ENCODE measurements at regions not wholly inside any gene's neighbourhood (a gene's known extent, or its start where the extent isn't known, plus 50 kb on each side); places are given as distances from the start of the nearest gene placed in this dataset.
A peak's percentile ranks its signal among the peaks of the same experiment; 100 is the strongest.

- no peak overlapping the region for H3K27ac Mint-ChIP-seq
- H3K9me3 Mint-ChIP-seq, result peaks cover 0 to 5% (median 0%) of the 10 kb centered on the region in 8 donors
- H3K4me1 Mint-ChIP-seq, result no peaks in the 10 kb centered on the region
- H3K36me3 ChIP-seq (ENCODE audit: insufficient read depth, low read length), result no peaks in the 10 kb centered on the region
- H3K9me3 ChIP-seq (ENCODE audit: control insufficient read depth in 1 of 2, low read length in 2 of 2), result no peaks in the 10 kb centered on the region
- POLR2A ChIA-PET (ENCODE audit: partially characterized antibody), result no interaction called here
- H3K4me1 ChIP-seq (ENCODE audit: insufficient read depth, low read length), result no peaks in the 10 kb centered on the region
- H3K27me3 Mint-ChIP-seq, result peaks cover 10 to 15% of the 10 kb centered on the region in 2 donors
- H3K27ac ChIP-seq (ENCODE audit: low read depth, low read length), result no peak overlapping the region
- intact Hi-C loops (cut with micrococcal nuclease), result no loop called here
- DNase-seq, result no peak
- CTCF ChIA-PET (ENCODE audit: partially characterized antibody), result no interaction called here
- no peaks in the 10 kb centered on the region for H3K36me3 Mint-ChIP-seq
- no peaks in the 10 kb centered on the region for H3K27me3 ChIP-seq (ENCODE audit: insufficient read depth, low read length)
- no peak overlapping the region for H3K4me3 Mint-ChIP-seq
- H3K4me3 ChIP-seq (ENCODE audit: low read length in 2 of 2), result no peak overlapping the region
Observed at GRCh38 chr22:27274770-27275449, 526.6 kb downstream of the MN1 start.

- no peak for DNase-seq
- ChIA-PET CTCF (ENCODE audit: partially characterized antibody) (no interaction called here), POLR2A (ENCODE audit: partially characterized antibody) (no interaction called here)
- Histone ChIP-seq H3K9me3 (ENCODE audit: control insufficient read depth in 1 of 2, low read length in 2 of 2) (no peaks in the 10 kb centered on the region), H3K36me3 (ENCODE audit: insufficient read depth, low read length) (no peaks in the 10 kb centered on the region), H3K4me1 (ENCODE audit: insufficient read depth, low read length) (no peaks in the 10 kb centered on the region), H3K27ac (ENCODE audit: low read depth, low read length) (no peak overlapping the region), H3K27me3 (ENCODE audit: insufficient read depth, low read length) (no peaks in the 10 kb centered on the region), H3K4me3 (ENCODE audit: low read length in 2 of 2) (no peak overlapping the region)
- Mint-ChIP-seq H3K27me3 (peaks cover 5 to 9% of the 10 kb centered on the region in 2 donors), H3K27ac (no peak overlapping the region), H3K9me3 (peaks cover 0 to 16% (median 6%) of the 10 kb centered on the region in 8 donors), H3K4me1 (no peaks in the 10 kb centered on the region), H3K36me3 (no peaks in the 10 kb centered on the region), H3K4me3 (no peak overlapping the region)
- intact Hi-C loops (cut with micrococcal nuclease), result no loop called here
Observed at GRCh38 chr22:27278946-27279345, 522.6 kb downstream of the MN1 start.

- no peak overlapping the region for H3K27ac Mint-ChIP-seq
- POLR2A ChIA-PET (ENCODE audit: partially characterized antibody), result no interaction called here
- Histone ChIP-seq H3K27ac (ENCODE audit: low read depth, low read length) (no peak overlapping the region), H3K4me3 (ENCODE audit: low read length in 2 of 2) (no peak overlapping the region), H3K27me3 (ENCODE audit: insufficient read depth, low read length) (no peaks in the 10 kb centered on the region), H3K36me3 (ENCODE audit: insufficient read depth, low read length) (no peaks in the 10 kb centered on the region), H3K4me1 (ENCODE audit: insufficient read depth, low read length) (no peaks in the 10 kb centered on the region), H3K9me3 (ENCODE audit: control insufficient read depth in 1 of 2, low read length in 2 of 2) (no peaks in the 10 kb centered on the region)
- H3K4me3 Mint-ChIP-seq, result no peak overlapping the region
- H3K27me3 Mint-ChIP-seq, result peaks cover 4 to 7% of the 10 kb centered on the region in 2 donors
- no peak for DNase-seq
- CTCF ChIA-PET (ENCODE audit: partially characterized antibody), result no interaction called here
- H3K4me1 Mint-ChIP-seq, result no peaks in the 10 kb centered on the region
- peaks cover 0 to 16% (median 5%) of the 10 kb centered on the region in 8 donors for H3K9me3 Mint-ChIP-seq
- intact Hi-C loops (cut with micrococcal nuclease), result no loop called here
- H3K36me3 Mint-ChIP-seq, result no peaks in the 10 kb centered on the region
Observed at GRCh38 chr22:27283240-27283639, 518.3 kb downstream of the MN1 start.

GRCh38 chr22:27283714-27284113 lies 517.8 kb downstream of the MN1 start:
- Mint-ChIP-seq H3K36me3 (no peaks in the 10 kb centered on the region), H3K9me3 (peaks cover 0 to 16% (median 5%) of the 10 kb centered on the region in 8 donors), H3K27ac (no peak overlapping the region), H3K27me3 (peaks cover under 1 to 4% of the 10 kb centered on the region in 2 donors), H3K4me1 (no peaks in the 10 kb centered on the region), H3K4me3 (no peak overlapping the region)
- ChIA-PET POLR2A (ENCODE audit: partially characterized antibody) (no interaction called here), CTCF (ENCODE audit: partially characterized antibody) (no interaction called here)
- H3K36me3 ChIP-seq (ENCODE audit: insufficient read depth, low read length), result no peaks in the 10 kb centered on the region
- no peak overlapping the region for H3K27ac ChIP-seq (ENCODE audit: low read depth, low read length)
- H3K4me1 ChIP-seq (ENCODE audit: insufficient read depth, low read length), result no peaks in the 10 kb centered on the region
- H3K27me3 ChIP-seq (ENCODE audit: insufficient read depth, low read length), result no peaks in the 10 kb centered on the region
- intact Hi-C loops (cut with micrococcal nuclease), result no loop called here
- DNase-seq, result no peak
- no peaks in the 10 kb centered on the region for H3K9me3 ChIP-seq (ENCODE audit: control insufficient read depth in 1 of 2, low read length in 2 of 2)
- no peak overlapping the region for H3K4me3 ChIP-seq (ENCODE audit: low read length in 2 of 2)

- intact Hi-C loops (cut with micrococcal nuclease), result no loop called here
- no peak for DNase-seq
- H3K27ac Mint-ChIP-seq, result no peak overlapping the region
- peaks cover under 1 to 2% of the 10 kb centered on the region in 2 donors for H3K27me3 Mint-ChIP-seq
- no peaks in the 10 kb centered on the region for H3K36me3 Mint-ChIP-seq
- Histone ChIP-seq H3K27ac (ENCODE audit: low read depth, low read length) (no peak overlapping the region), H3K4me3 (ENCODE audit: low read length in 2 of 2) (no peak overlapping the region), H3K27me3 (ENCODE audit: insufficient read depth, low read length) (no peaks in the 10 kb centered on the region), H3K36me3 (ENCODE audit: insufficient read depth, low read length) (no peaks in the 10 kb centered on the region), H3K4me1 (ENCODE audit: insufficient read depth, low read length) (no peaks in the 10 kb centered on the region), H3K9me3 (ENCODE audit: control insufficient read depth in 1 of 2, low read length in 2 of 2) (no peaks in the 10 kb centered on the region)
- peaks cover 0 to 16% (median 5%) of the 10 kb centered on the region in 8 donors for H3K9me3 Mint-ChIP-seq
- H3K4me3 Mint-ChIP-seq, result no peak overlapping the region
- CTCF ChIA-PET (ENCODE audit: partially characterized antibody), result no interaction called here
- POLR2A ChIA-PET (ENCODE audit: partially characterized antibody), result no interaction called here
- no peaks in the 10 kb centered on the region for H3K4me1 Mint-ChIP-seq
Observed at GRCh38 chr22:27284324-27284723, 517.2 kb downstream of the MN1 start.

GRCh38 chr22:27286711-27287110 lies 514.8 kb downstream of the MN1 start:
- no peaks in the 10 kb centered on the region for H3K36me3 ChIP-seq (ENCODE audit: insufficient read depth, low read length)
- no peak overlapping the region for H3K27ac ChIP-seq (ENCODE audit: low read depth, low read length)
- POLR2A ChIA-PET (ENCODE audit: partially characterized antibody), result no interaction called here
- H3K36me3 Mint-ChIP-seq, result no peaks in the 10 kb centered on the region
- CTCF ChIA-PET (ENCODE audit: partially characterized antibody), result no interaction called here
- H3K4me1 Mint-ChIP-seq, result no peaks in the 10 kb centered on the region
- H3K27me3 ChIP-seq (ENCODE audit: insufficient read depth, low read length), result no peaks in the 10 kb centered on the region
- peaks cover 0 to 3% of the 10 kb centered on the region in 2 donors for H3K27me3 Mint-ChIP-seq
- no peak for DNase-seq
- H3K9me3 ChIP-seq (ENCODE audit: control insufficient read depth in 1 of 2, low read length in 2 of 2), result no peaks in the 10 kb centered on the region
- peaks cover 0 to 11% (median 5%) of the 10 kb centered on the region in 8 donors for H3K9me3 Mint-ChIP-seq
- H3K4me1 ChIP-seq (ENCODE audit: insufficient read depth, low read length), result no peaks in the 10 kb centered on the region
- H3K4me3 Mint-ChIP-seq, result peak overlapping the region in 1 of 8 donors; percentile 24
- intact Hi-C loops (cut with micrococcal nuclease), result no loop called here
- H3K27ac Mint-ChIP-seq, result no peak overlapping the region
- no peak overlapping the region for H3K4me3 ChIP-seq (ENCODE audit: low read length in 2 of 2)

- Histone ChIP-seq H3K36me3 (ENCODE audit: insufficient read depth, low read length) (no peaks in the 10 kb centered on the region), H3K27ac (ENCODE audit: low read depth, low read length) (no peak overlapping the region), H3K27me3 (ENCODE audit: insufficient read depth, low read length) (no peaks in the 10 kb centered on the region), H3K4me3 (ENCODE audit: low read length in 2 of 2) (peak overlapping the region in 1 of 2 donors; percentile 11), H3K9me3 (ENCODE audit: control insufficient read depth in 1 of 2, low read length in 2 of 2) (no peaks in the 10 kb centered on the region), H3K4me1 (ENCODE audit: insufficient read depth, low read length) (no peaks in the 10 kb centered on the region)
- no peaks in the 10 kb centered on the region for H3K4me1 Mint-ChIP-seq
- no peak overlapping the region for H3K27ac Mint-ChIP-seq
- intact Hi-C loops (cut with micrococcal nuclease), result no loop called here
- ChIA-PET CTCF (ENCODE audit: partially characterized antibody) (no interaction called here), POLR2A (ENCODE audit: partially characterized antibody) (no interaction called here)
- H3K36me3 Mint-ChIP-seq, result no peaks in the 10 kb centered on the region
- no peak overlapping the region for H3K4me3 Mint-ChIP-seq
- peaks cover 0 to 2% (median 0%) of the 10 kb centered on the region in 8 donors for H3K9me3 Mint-ChIP-seq
- H3K27me3 Mint-ChIP-seq, result peaks cover 8 to 9% of the 10 kb centered on the region in 2 donors
- no peak for DNase-seq
Observed at GRCh38 chr22:27292542-27293299, 508.8 kb downstream of the MN1 start.

All from CD4-positive, alpha-beta memory T cell (primary cell).